SK-N-SH treated with all-trans-retinoic acid at 6 μM for 48 hours (cell line): ENCODE measurements at regions not wholly inside any gene's neighbourhood (a gene's known extent, or its start where the extent isn't known, plus 50 kb on each side); places are given as distances from the start of the nearest gene placed in this dataset.
A peak's percentile ranks its signal among the peaks of the same experiment; 100 is the strongest.

Experiments
- ATAC-seq: fragments of 200-7000 bp; cut with Tn5 transposase; 3 replicates; pipeline ENCODE4 v1.9.1; 2020; ENCODE audit warnings: mild to moderate bottlenecking, moderate library complexity
- ARNTL ChIP-seq: fragments of 450-650 bp; formaldehyde crosslinking; IDR thresholded peaks from 2 replicates; pipeline ENCODE4 v1.5.0; 2020; ENCODE audit warnings: low read depth, mild to moderate bottlenecking, moderate library complexity, borderline replicate concordance
- CREB5 ChIP-seq: fragments of 250-450 bp; sonication (Bioruptor Pico); IDR thresholded peaks from 2 replicates; pipeline ENCODE4 v1.5.1; 2020; ENCODE audit warnings: low read depth, mild to moderate bottlenecking, moderate library complexity
- CSDC2 ChIP-seq: fragments of 250-450 bp; sonication (Bioruptor Pico); IDR thresholded peaks from 2 replicates; pipeline ENCODE4 v1.5.0; 2020; ENCODE audit warnings: mild to moderate bottlenecking, moderate library complexity
- CSRNP3 ChIP-seq: fragments of 250-450 bp; sonication (Bioruptor Pico); IDR thresholded peaks from 2 replicates; pipeline ENCODE4 v1.5.1; 2021; ENCODE audit warnings: mild to moderate bottlenecking, moderate library complexity
- ESRRG ChIP-seq: fragments of 250-450 bp; sonication (Bioruptor Pico); IDR thresholded peaks from 2 replicates; pipeline ENCODE4 v1.6.1; 2021; ENCODE audit warnings: mild to moderate bottlenecking
- GLIS3 ChIP-seq: fragments of 250-450 bp; sonication (Bioruptor Pico); IDR thresholded peaks from 2 replicates; pipeline ENCODE4 v1.5.0; 2020; ENCODE audit warnings: mild to moderate bottlenecking, moderate library complexity
- ISL1 ChIP-seq: fragments of 250-450 bp; sonication (Bioruptor Pico); IDR thresholded peaks from 2 replicates; pipeline ENCODE4 v2.1.2; 2022; ENCODE audit warnings: mild to moderate bottlenecking, moderate library complexity
- OSR1 ChIP-seq: fragments of 250-450 bp; sonication (Bioruptor Pico); IDR thresholded peaks from 2 replicates; pipeline ENCODE4 v1.8.0; 2022; ENCODE audit warnings: moderate library complexity, mild to moderate bottlenecking, inconsistent platforms
- PATZ1 ChIP-seq: fragments of 250-450 bp; sonication (Bioruptor Pico); IDR thresholded peaks from 2 replicates; pipeline ENCODE4 v1.8.0; 2020; ENCODE audit warnings: mild to moderate bottlenecking, moderate library complexity, borderline replicate concordance
- PPARA ChIP-seq: fragments of 250-450 bp; sonication (Bioruptor Pico); IDR thresholded peaks from 2 replicates; pipeline ENCODE4 v1.5.0; 2020; ENCODE audit warnings: mild to moderate bottlenecking, borderline replicate concordance
- RARB ChIP-seq: fragments of 250-450 bp; sonication (Bioruptor Pico); IDR thresholded peaks from 2 replicates; pipeline ENCODE4 v1.8.0; 2021; ENCODE audit warnings: mild to moderate bottlenecking, moderate library complexity
- SNAI2 ChIP-seq: fragments of 250-450 bp; sonication (Bioruptor Pico); IDR thresholded peaks from 2 replicates; pipeline ENCODE4 v1.5.0; 2020; ENCODE audit warnings: mild to moderate bottlenecking, moderate library complexity
- TCF4 ChIP-seq: fragments of 250-450 bp; sonication (Bioruptor Pico); IDR thresholded peaks from 2 replicates; pipeline ENCODE4 v1.8.0; 2021; ENCODE audit warnings: mild to moderate bottlenecking, moderate library complexity, borderline replicate concordance
- TOX ChIP-seq: fragments of 250-450 bp; sonication (Bioruptor Pico); IDR thresholded peaks from 2 replicates; pipeline ENCODE4 v1.8.0; 2021; ENCODE audit warnings: mild to moderate bottlenecking, moderate library complexity, borderline replicate concordance
- TSHZ2 ChIP-seq: fragments of 250-450 bp; sonication (Bioruptor Pico); IDR thresholded peaks from 2 replicates; pipeline ENCODE4 v1.5.0; 2020; ENCODE audit warnings: mild to moderate bottlenecking, moderate library complexity
- ZC3H10 ChIP-seq: fragments of 250-450 bp; sonication (Bioruptor Pico); IDR thresholded peaks from 2 replicates; pipeline ENCODE4 v1.5.1; 2021; ENCODE audit warnings: mild to moderate bottlenecking, moderate library complexity
- ZFP3 ChIP-seq: fragments of 250-450 bp; sonication (Bioruptor Pico); IDR thresholded peaks from 2 replicates; pipeline ENCODE4 v1.5.0; 2020; ENCODE audit warnings: mild to moderate bottlenecking, moderate library complexity
- ZFP30 ChIP-seq: fragments of 450-650 bp; formaldehyde crosslinking; IDR thresholded peaks from 2 replicates; pipeline ENCODE4 v1.5.0; 2022; ENCODE audit warnings: mild to moderate bottlenecking, moderate library complexity
- ZNF565 ChIP-seq: fragments of 450-650 bp; formaldehyde crosslinking; conservative IDR thresholded peaks from 2 replicates; pipeline ENCODE4 v1.5.0; 2020; ENCODE audit warnings: low read depth, mild to moderate bottlenecking, moderate library complexity
- ZNF70 ChIP-seq: fragments of 450-650 bp; formaldehyde crosslinking; IDR thresholded peaks from 2 replicates; pipeline ENCODE4 v1.5.0; 2020; ENCODE audit warnings: mild to moderate bottlenecking, moderate library complexity
- ZNF8 ChIP-seq: fragments of 450-650 bp; formaldehyde crosslinking; IDR thresholded peaks from 2 replicates; pipeline ENCODE4 v1.5.0; 2020; ENCODE audit warnings: mild to moderate bottlenecking, moderate library complexity

- ATAC-seq = peak; percentile 73
These were observed 147.6 kb upstream of the TAB2 start for GRCh38 chr6:149169761-149170511.

GRCh38 chr6:149170564-149171452 is 146.7 kb upstream of the TAB2 start:
- ATAC-seq = no peak
- TF ChIP-seq ZC3H10 = no peak
- no peak for TF ChIP-seq ZNF70 (CRISPR knock-in tag)
- no peak for TF ChIP-seq ZFP3 (CRISPR knock-in tag)
- peak; percentile 33; the same call in 1 of the 2 replicates for TF ChIP-seq ISL1 (CRISPR knock-in tag)

More at GRCh38 chr6:149169761-149170511, 147.6 kb upstream of the TAB2 start:
- TF ChIP-seq ISL1 (CRISPR knock-in tag) = no peak
- TF ChIP-seq GLIS3 = no peak
- TF ChIP-seq ZFP3 (CRISPR knock-in tag) = no peak
- TF ChIP-seq ZNF565 = no peak
- no peak for TF ChIP-seq CSRNP3 (CRISPR knock-in tag)
- TF ChIP-seq PATZ1 (CRISPR knock-in tag) = no peak
- no peak for TF ChIP-seq TSHZ2 (CRISPR knock-in tag)
- TF ChIP-seq ZNF70 (CRISPR knock-in tag) = no peak
- no peak for TF ChIP-seq ARNTL (CRISPR knock-in tag)
- no peak for TF ChIP-seq SNAI2 (CRISPR knock-in tag)
- TF ChIP-seq TCF4 (CRISPR knock-in tag) = no peak
- no peak for TF ChIP-seq ZFP30 (CRISPR knock-in tag)
- no peak for TF ChIP-seq ZNF8 (CRISPR knock-in tag)
- TF ChIP-seq RARB = no peak
- no peak for TF ChIP-seq OSR1 (CRISPR knock-in tag)
- TF ChIP-seq PPARA = no peak
- no peak for TF ChIP-seq ESRRG (CRISPR knock-in tag)
- no peak for TF ChIP-seq CREB5
- no peak for TF ChIP-seq TOX (CRISPR knock-in tag)
- no peak for TF ChIP-seq ZC3H10

GRCh38 chr6:149173222-149173621 is 144.3 kb upstream of the TAB2 start:
- no peak for TF ChIP-seq ESRRG (CRISPR knock-in tag)
- TF ChIP-seq PPARA = no peak
- no peak for TF ChIP-seq SNAI2 (CRISPR knock-in tag)
- no peak for TF ChIP-seq ZFP30 (CRISPR knock-in tag)
- no peak for TF ChIP-seq ZC3H10
- no peak for TF ChIP-seq ZNF8 (CRISPR knock-in tag)
- no peak for TF ChIP-seq CSDC2
- no peak for TF ChIP-seq ARNTL (CRISPR knock-in tag)
- TF ChIP-seq ZNF565 = no peak
- TF ChIP-seq TOX (CRISPR knock-in tag) = no peak
- no peak for TF ChIP-seq OSR1 (CRISPR knock-in tag)
- no peak for TF ChIP-seq PATZ1 (CRISPR knock-in tag)
- no peak for TF ChIP-seq TCF4 (CRISPR knock-in tag)
- no peak for TF ChIP-seq ZNF70 (CRISPR knock-in tag)
- TF ChIP-seq, all 23 proteins: peak for 0
- no peak for ATAC-seq
